LNCaP clone FGC (cell line): ENCODE measurements at regions not wholly inside any gene's neighbourhood (a gene's known extent, or its start where the extent isn't known, plus 50 kb on each side); places are given as distances from the start of the nearest gene placed in this dataset.

Experiments used
- DNase-seq: peaks from one replicate; pipeline ENCODE4 v3.0.0-alpha.2; 2011; ENCODE audit warnings: low read depth
- H3K4me3 ChIP-seq: 2 replicates; pipeline ENCODE4 v1.5.1; 2011; ENCODE audit warnings: mild to moderate bottlenecking, low read depth, low read length, control low read depth
- CTCF ChIP-seq: IDR thresholded peaks from 2 replicates; pipeline ENCODE4 v1.5.1; 2012; ENCODE audit warnings: mild to moderate bottlenecking; ENCODE audit not compliant: control insufficient read depth, insufficient read depth; ENCODE audit errors: extremely low read depth

- TF ChIP-seq CTCF, result no peak
- H3K4me3 ChIP-seq, result no peak overlapping the region
- DNase-seq, result no peak
Observed at GRCh38 chr1:106680776-106681344, 375.6 kb upstream of the PRMT6 start.

- TF ChIP-seq CTCF, result no peak
- H3K4me3 ChIP-seq, result no peak overlapping the region
- no peak for DNase-seq
Observed at GRCh38 chr1:106681939-106682522, 374.4 kb upstream of the PRMT6 start.

- no peak for TF ChIP-seq CTCF
- DNase-seq, result peak; percentile 25
- H3K4me3 ChIP-seq, result no peak overlapping the region
Observed at GRCh38 chr1:106688446-106688845, 368.0 kb upstream of the PRMT6 start.

GRCh38 chr1:106698660-106699059 is 357.8 kb upstream of the PRMT6 start:
- TF ChIP-seq CTCF, result no peak
- H3K4me3 ChIP-seq, result no peak overlapping the region

GRCh38 chr1:106699433-106699832 is 357.0 kb upstream of the PRMT6 start:
- H3K4me3 ChIP-seq, result no peak overlapping the region
- no peak for DNase-seq
- no peak for TF ChIP-seq CTCF

More at GRCh38 chr1:106698660-106699059, 357.8 kb upstream of the PRMT6 start:
- DNase-seq, result no peak

- DNase-seq, result no peak
- TF ChIP-seq CTCF, result no peak
- H3K4me3 ChIP-seq, result no peak overlapping the region
Observed at GRCh38 chr1:106700211-106700610, 356.3 kb upstream of the PRMT6 start.

- DNase-seq, result no peak
- H3K4me3 ChIP-seq, result no peak overlapping the region
Observed at GRCh38 chr1:106705971-106706370, 350.5 kb upstream of the PRMT6 start.

More at GRCh38 chr1:106705971-106706370, 350.5 kb upstream of the PRMT6 start:
- TF ChIP-seq CTCF, result no peak
